HG02943 (cell line): ENCODE measurements at regions not wholly inside any gene's neighbourhood (a gene's known extent, or its start where the extent isn't known, plus 50 kb on each side); places are given as distances from the start of the nearest gene placed in this dataset.

Source experiments
- ATAC-seq: cut with Tn5 transposase; IDR thresholded peaks from one replicate; pipeline ENCODE4 v1.9.1; 2021; ENCODE audit warnings: mild to moderate bottlenecking, low read depth, moderate library complexity; ENCODE audit not compliant: unreplicated experiment

GRCh38 chr18:68623342-68623741 is 91.6 kb downstream of the TMX3 start:
- no peak for ATAC-seq

- ATAC-seq: no peak
Measured at GRCh38 chr18:68611311-68611710, 103.6 kb downstream of the TMX3 start.

GRCh38 chr18:68608851-68609490 is 105.9 kb downstream of the TMX3 start:
- no peak for ATAC-seq

DNA sequence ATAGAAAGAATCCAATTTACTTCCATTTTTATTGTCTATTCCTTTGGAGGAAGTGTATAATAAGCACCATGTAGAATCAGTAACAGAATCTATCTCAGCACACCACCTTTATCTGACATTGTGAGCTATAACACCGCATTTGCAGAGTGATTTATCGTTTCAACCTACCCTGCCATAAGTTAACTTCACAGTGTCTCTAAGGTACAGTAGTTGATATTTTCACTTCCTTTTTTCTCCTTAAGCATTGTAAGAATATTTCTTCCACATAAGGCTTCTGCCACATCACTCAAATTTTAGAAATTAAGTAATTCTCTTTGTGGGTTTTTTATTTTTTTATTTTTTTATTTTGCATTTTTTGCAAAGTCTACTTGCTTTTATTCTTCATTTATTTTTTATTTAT is 107.1 kb downstream of the TMX3 start:
- no peak for ATAC-seq

- no peak for ATAC-seq
Measured at GRCh38 chr18:68604256-68604655, 110.7 kb downstream of the TMX3 start.

- no peak for ATAC-seq
Measured at GRCh38 chr18:68596016-68596415, 118.9 kb downstream of the TMX3 start.

GRCh38 chr18:68588169-68588568 is 126.7 kb downstream of the TMX3 start:
- ATAC-seq: no peak

DNA sequence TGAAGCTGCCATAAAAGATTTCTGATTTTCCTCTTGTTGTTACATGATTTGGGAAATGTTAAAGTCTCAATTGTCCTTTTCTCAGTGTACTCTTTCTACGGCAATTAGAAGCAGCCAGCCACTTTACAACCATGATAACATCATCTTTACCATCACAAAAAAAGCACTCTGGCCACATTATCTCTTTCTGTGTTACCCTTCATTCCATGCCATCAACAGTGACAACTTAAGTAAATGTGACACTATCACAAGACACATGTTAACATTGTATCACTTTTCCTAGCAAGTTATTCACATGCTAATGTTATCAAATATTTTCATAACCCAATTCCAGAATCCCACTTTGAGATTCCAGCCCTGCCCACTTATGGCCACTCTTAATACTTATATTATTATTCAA is 131.2 kb downstream of the TMX3 start:
- ATAC-seq: no peak

- ATAC-seq: no peak
Measured at GRCh38 chr18:68574311-68574710, 140.6 kb downstream of the TMX3 start.

DNA sequence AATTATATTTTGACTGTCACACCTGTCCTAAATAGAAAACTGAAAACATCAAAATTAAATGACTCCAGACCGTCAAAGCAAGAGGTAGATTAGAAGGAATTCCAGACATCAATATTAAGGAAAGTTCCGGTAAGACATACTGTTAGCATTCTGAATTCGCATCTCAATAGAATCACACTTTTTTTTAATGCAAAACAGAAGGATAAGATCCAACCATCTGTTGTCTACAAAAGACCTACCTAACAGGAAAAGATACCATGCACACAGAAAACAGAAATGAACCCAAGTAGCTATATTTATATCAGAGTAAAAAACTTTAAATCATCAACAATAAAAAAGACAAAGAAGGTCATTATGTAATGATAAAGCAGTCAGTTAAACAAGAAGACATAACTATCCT is 145.0 kb downstream of the TMX3 start:
- ATAC-seq: no peak

GRCh38 chr18:68568364-68569155 is 146.3 kb downstream of the TMX3 start:
- no peak for ATAC-seq

GRCh38 chr18:68566991-68567390 is 147.9 kb downstream of the TMX3 start:
- ATAC-seq: no peak

DNA sequence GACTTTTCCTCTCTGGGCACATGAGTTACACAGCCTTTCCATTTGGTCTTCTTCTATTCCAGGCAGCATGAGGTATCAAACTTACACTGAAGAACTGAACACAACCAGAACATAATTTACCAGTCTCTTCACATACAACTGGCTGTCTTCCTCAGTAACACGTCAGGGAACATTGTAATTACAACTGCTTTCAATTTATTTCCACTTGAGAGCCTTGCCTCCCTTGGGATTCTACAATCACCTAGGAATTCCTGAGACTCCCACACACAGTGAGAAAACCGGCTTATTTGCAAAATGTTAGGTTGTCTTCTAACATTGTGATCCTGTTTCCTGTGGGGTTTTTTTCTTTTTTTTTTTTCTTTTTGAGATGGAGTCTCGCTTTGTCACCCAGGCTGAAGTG is 149.9 kb downstream of the TMX3 start:
- ATAC-seq: no peak

DNA sequence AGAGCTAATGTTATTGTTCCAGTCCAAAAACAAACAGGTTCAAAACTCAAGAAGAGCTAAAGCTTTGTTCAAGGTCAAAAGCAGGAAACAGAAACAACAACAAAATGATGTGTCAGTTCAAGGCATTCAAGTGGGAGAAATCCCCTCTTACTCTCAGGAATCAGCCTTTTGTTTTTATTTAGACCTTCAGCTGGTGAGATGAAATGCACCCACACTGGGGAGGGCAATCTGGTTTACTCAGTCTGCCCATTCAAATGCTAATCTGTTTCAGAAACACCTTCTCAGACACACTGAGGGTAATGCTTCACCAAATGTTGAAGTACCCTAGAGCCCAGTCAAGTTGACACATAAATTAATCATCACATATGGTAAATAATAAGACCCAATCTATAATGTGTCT is 150.6 kb downstream of the TMX3 start:
- no peak for ATAC-seq

GRCh38 chr18:68560128-68560527 is 154.8 kb downstream of the TMX3 start:
- no peak for ATAC-seq

DNA sequence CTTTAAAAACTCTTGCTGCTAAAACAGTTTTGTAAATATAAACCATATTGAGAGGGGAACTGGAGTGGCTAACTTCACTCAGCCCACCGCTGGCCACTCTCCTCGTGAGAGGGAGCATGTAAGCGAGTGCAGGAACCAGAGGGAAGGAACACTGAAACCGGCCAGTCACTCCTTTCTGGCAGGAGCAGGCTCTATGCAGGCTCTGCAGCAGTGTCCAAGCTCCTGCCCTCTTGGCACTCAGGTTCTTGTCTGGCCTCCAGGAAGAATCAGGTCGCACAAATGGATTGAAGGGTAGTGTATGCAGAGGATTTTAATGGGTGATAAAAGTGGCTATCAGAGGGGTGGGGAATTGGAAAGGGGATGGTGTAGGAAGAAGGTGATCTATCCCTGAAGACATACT is 157.7 kb downstream of the TMX3 start:
- ATAC-seq: no peak

- no peak for ATAC-seq
Measured at GRCh38 chr18:68555879-68556301, 159.0 kb downstream of the TMX3 start.

GRCh38 chr18:68548904-68549870 is 165.7 kb downstream of the TMX3 start:
- ATAC-seq: no peak

DNA sequence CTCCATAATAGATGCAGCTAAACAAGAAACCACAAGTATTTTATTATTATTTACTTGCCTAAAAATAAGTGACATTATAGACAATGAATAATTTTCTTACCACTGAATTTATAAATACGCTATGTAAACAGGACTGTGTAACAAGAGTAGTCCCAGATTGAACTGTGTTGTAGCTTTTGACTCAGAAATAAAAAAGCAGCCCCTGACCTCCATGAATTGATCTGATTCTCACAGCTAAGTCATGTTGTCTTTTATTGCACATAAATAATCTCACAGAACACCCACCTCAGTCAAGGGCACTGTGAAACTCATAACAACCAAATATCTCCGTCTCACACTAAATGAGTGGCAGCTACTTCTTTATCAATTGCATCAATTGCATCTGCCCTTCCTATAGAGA is 171.6 kb downstream of the TMX3 start:
- ATAC-seq: no peak

DNA sequence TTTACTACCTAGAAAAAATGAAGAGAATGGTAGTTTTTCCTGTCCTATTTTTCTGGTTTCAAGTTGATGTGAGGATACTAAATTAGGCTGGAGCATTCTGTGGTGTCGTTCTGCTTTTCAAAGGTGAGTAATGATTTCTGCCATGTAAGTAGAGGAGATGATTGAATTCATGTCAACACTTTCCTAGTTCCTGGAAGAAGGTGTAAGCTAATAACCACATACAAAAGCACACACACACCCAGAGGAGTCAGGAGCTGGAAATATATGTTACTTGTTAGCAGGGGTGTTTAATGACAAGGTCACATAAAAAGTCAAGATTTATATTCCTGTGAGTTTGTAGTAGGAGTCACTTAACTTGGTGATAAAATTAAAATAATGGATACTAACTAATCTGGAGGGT is 172.1 kb downstream of the TMX3 start:
- no peak for ATAC-seq

DNA sequence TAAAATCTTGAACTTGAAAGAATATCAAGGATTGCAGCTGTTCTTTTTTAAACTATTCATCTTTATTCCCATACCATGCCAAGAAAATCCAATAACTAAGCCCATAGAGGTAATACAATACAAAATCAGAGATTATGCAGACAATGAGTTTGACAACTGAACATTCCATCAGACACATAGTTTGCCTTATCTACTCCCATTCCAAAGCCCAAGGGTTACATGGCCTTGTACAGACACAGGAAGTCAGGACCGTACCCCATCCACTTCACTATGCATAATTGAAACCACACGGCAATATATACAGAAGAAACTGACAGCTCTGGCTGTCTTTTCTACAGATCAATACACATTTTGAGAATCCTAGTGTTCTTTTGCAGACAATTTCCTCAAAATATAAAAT is 181.3 kb downstream of the TMX3 start:
- no peak for ATAC-seq
